Islet precursor cell (in vitro differentiated cells): ENCODE measurements at regions not wholly inside any gene's neighbourhood (a gene's known extent, or its start where the extent isn't known, plus 50 kb on each side); places are given as distances from the start of the nearest gene placed in this dataset.
"Not testable (repeated sequence)": the region's sequence is repeated elsewhere in the genome, so short reads cannot be mapped to it uniquely, and the experiment has no call there.

ENCODE experiments used
- DNase-seq: peaks from one replicate; pipeline ENCODE4 v3.0.0-alpha.2; 2018

- peak; percentile 60 for DNase-seq
Measured at GRCh38 chr11:128021349-128022006, 565.9 kb downstream of the ETS1 start.

GRCh38 chr11:128018692-128019091, 568.7 kb downstream of the ETS1 start:
- DNase-seq, result no peak

GRCh38 chr11:128005562-128005961, 581.8 kb downstream of the ETS1 start:
- no peak for DNase-seq

- no peak for DNase-seq
Measured at GRCh38 chr11:127998421-127998820, 588.9 kb downstream of the ETS1 start.

GRCh38 chr11:127997594-127997993, 589.8 kb downstream of the ETS1 start:
- no peak for DNase-seq

GRCh38 chr11:127996825-127997224, 590.5 kb downstream of the ETS1 start:
- DNase-seq, result no peak

GRCh38 chr11:127995921-127996320, 591.4 kb downstream of the ETS1 start:
- no peak for DNase-seq

- no peak for DNase-seq
Measured at GRCh38 chr11:127994736-127995135, 592.6 kb downstream of the ETS1 start.

- DNase-seq, result no peak
Measured at GRCh38 chr11:127993788-127994187, 593.6 kb downstream of the ETS1 start.

- no peak for DNase-seq
Measured at GRCh38 chr11:127993281-127993680, 594.1 kb downstream of the ETS1 start.

- DNase-seq, result peak; percentile 57
Measured at GRCh38 chr11:127986073-127986472, 601.3 kb downstream of the ETS1 start.

- DNase-seq, result no peak
Measured at GRCh38 chr11:127972816-127973215, 614.5 kb downstream of the ETS1 start.

- no peak for DNase-seq
Measured at GRCh38 chr11:127971448-127971847, 615.9 kb downstream of the ETS1 start.

GRCh38 chr11:127966821-127967220, 620.5 kb downstream of the ETS1 start:
- DNase-seq, result no peak

GRCh38 chr11:127965939-127966668, 621.3 kb downstream of the ETS1 start:
- DNase-seq, result no peak

GRCh38 chr11:127962416-127962815, 624.9 kb downstream of the ETS1 start:
- no peak for DNase-seq

- peak; percentile 56 for DNase-seq
Measured at GRCh38 chr11:127950162-127950561, 637.2 kb downstream of the ETS1 start.

- no peak for DNase-seq
Measured at GRCh38 chr11:127943763-127944162, 643.6 kb downstream of the ETS1 start.

GRCh38 chr11:127943152-127943551, 644.2 kb downstream of the ETS1 start:
- no peak for DNase-seq

GRCh38 chr11:127941554-127941953, 645.8 kb downstream of the ETS1 start:
- not testable (repeated sequence) for DNase-seq

GRCh38 chr11:127939000-127939399, 648.4 kb downstream of the ETS1 start:
- DNase-seq, result no peak

GRCh38 chr11:127935081-127935480, 652.3 kb downstream of the ETS1 start:
- no peak for DNase-seq

- DNase-seq, result not testable (repeated sequence)
Measured at GRCh38 chr11:127933961-127934360, 653.4 kb downstream of the ETS1 start.

- no peak for DNase-seq
Measured at GRCh38 chr11:127931803-127932202, 655.6 kb downstream of the ETS1 start.

GRCh38 chr11:127926721-127927120, 660.6 kb downstream of the ETS1 start:
- DNase-seq, result no peak
